DMS 273 treated with DMSO at 0.1 percent for 48 hours (cell line): ENCODE measurements at regions not wholly inside any gene's neighbourhood (a gene's known extent, or its start where the extent isn't known, plus 50 kb on each side); places are given as distances from the start of the nearest gene placed in this dataset.

Source experiments
- DNase-seq: peaks from one replicate; lab custom pipeline; 2025; lab: John Stamatoyannopoulos, UW

DNA sequence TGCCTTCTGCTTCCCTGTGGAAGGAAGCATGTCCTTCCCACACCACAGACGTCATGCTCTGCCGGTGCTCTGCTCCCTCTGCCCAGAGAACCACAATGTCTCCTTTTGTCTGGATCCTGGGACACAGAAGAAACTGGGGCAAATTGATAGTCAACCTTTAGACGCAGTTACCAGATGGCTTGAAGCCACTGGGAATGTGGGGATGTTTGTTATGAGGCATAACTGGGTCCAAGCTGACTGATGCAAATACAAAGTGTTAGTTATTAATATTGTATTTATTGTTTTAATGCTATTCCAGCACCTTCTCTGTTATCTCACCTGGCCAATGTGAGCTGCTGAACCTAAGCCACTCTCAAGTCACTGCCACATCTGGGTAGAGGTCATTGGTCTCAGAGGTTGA lies 322.2 kb downstream of the SHANK2 start:
- no peak for DNase-seq

DNA sequence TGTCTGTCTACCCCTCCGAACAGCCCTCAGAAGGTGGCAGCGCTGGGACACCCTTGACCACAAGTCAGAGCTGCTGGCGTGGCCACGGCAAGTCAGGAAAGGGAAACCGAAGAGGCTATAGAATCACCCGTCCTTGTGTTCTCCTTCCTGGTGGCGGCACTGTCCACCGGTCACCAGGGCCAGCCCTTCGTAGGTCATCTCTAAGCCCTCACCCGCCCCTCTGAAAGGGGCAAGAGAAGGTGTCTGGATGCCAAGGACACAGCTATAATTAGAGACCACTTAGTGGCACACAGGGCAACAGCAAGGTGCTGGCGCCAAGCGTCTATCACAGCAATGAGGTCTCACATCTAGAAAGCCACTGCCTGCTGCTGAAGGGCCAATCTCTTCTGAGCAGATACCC lies 320.9 kb downstream of the SHANK2 start:
- no peak for DNase-seq

DNA sequence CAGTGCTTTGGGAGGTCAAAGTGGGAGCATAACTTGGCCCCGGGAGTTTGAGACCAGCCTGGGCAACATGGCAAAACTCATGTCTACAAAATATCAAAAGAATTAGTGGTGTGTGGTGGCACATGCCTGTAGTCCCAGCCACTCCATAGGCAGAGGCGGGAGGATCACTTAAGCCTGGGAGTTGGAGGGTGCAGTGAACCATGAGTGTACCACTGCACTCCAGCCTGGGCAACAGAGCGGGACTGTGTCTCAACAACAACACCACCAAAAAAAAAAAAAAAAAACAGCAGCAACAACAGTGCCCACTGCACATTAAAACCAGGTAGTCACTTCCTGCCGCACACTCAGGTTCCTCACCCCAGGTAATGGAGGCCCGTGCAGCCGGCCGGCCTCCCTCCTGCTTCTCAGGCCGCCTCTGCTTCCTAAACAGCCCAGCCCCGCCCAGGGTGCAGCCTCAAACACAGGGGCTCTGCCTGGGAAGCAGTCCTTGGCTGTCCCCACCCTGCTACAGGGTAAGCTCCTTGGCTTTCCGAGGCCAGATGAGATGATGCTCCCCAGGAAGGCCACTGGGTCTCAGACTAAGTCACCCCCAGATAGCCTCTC lies 318.3 kb downstream of the SHANK2 start:
- DNase-seq = no peak

DNA sequence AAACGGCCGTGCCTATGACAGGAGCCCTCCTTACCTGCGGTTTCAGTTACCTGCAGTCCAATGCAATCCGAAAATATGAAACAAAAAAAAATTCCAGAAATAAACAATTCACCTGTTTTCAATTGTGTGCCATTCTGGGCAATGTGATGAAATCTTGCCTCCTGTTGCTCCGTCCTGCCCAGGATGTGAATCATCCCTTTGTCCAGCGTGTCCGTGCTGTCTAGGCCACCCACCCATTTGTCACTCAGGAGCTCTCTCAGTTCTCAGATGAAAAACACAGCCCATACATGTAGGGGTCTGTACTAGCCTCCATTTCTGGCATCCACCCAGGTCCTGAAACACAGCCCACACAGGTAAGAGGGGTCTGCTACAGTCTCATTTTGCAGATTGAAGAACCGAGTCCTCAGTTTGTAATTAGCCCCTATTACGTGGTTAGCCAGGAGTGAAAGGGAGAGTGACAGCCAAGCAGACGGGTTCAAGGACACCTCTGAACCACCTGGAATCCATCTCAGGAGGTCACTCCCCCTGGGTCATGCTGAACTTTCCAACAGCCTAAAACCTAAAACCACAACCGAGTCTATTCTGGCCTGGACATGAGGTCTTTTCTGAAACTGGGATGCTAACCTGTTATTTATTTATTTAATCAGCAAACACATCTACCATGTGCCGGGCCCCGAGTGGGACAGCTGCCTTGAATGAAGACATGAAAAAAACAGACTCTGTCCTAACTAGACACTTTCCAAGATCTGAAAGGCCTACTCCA lies 317.2 kb downstream of the SHANK2 start:
- DNase-seq = no peak

DNA sequence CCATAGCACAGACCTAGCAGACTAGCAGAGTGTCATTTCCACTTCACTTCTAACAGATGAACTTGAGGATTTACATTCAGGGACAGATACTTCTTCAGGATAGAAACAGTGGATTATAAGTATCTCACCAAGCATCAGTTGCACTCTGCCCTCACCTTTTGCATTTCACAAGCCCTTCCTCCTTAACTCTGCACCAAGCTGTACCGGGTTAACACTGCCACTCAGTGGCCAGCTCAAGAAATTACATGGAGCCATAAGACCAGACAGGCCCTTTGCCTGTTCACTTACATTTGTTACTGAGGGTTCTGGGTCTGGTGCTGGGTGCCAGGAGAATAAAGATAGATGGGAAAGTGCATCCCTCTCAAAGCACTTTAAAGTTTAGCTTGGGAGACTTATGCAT lies 309.8 kb downstream of the SHANK2 start:
- DNase-seq = no peak

DNA sequence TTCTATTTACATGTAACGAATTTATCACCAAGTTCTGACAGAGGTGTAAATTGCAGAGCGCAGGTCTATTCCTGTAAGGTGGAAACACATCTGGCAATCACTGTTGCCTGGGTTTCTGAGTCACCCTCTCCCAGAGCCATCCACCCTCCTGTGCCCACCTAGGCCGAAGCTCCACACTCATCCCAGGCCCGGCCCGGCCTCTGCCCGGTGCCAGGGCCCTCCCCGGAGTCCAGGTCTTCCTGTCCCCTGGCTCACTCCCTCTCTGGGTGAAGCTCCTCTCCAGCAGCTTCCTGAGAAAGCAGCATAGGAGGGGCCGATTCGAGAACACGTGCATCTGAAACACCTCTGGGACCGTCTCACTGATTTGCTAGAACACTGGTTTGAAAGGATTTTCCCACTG lies 308.2 kb downstream of the SHANK2 start:
- no peak for DNase-seq

DNA sequence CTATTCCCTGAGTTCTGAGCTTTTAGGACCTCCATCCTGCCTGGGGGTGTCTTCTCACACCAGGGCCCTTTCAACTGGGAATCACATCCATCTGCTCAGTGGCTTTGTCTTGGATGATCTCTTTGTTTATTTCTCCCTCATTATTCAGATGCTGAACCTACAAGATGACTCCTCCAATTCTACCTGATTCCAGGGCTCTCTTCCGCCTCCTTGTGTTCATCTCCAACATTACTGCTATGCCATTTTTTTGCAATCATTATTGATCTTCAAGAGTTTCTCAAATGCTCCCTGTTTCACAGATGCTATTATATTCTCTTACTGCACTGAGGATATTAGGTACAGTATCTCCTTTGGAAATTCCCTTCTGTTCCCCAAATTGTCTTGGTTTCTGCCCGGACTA lies 307.7 kb downstream of the SHANK2 start:
- no peak for DNase-seq

DNA sequence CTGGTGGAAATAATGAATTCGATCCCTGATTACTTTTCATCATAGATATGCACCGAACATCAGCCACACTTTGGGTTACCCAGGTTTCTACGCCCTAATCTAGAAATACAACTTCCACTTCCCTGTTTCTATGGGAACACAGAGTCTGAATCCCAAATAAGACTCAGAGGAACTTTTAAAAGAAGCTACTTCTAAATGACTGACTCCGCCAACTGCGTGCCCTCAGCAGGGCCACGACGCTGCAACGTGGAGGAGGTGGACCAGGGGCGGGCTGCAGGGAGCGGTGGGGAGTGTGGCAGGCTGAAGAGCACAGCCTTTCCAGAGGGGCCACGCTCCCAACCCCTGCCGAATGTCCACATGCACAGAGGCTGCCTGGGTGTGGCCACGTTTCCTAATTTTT lies 304.0 kb downstream of the SHANK2 start:
- no peak for DNase-seq

DNA sequence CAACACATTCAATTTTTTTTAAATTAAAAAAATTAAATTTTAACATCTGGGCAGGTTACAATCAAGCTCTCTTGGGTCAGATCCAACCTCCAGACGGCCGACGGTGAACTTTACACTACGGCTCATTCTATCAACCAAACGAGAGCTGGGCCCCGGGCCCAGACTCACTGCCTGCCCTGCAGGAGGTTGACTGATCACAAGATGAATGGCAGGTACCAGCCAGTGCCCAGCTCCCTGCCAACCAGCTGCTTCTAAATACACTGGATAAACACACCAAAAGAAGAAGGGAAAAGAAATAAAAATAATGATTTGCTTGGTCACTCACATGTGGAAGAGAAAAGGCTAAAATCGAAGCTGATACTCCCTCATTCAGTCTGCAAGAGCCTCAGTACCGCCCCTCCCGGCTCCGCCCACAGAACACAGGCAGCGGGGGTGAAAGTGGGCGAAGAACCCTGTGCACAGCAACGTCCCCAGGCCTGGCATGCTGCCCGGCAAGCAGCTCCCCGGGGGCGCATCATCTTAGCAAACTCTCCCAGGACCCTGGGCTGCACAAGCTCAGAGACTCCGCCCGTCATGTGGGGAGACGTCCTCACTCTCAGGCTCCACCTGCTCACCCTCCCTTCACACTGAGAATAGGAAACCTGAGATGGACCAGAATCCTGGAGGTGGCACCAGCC lies 303.4 kb downstream of the SHANK2 start:
- no peak for DNase-seq

DNA sequence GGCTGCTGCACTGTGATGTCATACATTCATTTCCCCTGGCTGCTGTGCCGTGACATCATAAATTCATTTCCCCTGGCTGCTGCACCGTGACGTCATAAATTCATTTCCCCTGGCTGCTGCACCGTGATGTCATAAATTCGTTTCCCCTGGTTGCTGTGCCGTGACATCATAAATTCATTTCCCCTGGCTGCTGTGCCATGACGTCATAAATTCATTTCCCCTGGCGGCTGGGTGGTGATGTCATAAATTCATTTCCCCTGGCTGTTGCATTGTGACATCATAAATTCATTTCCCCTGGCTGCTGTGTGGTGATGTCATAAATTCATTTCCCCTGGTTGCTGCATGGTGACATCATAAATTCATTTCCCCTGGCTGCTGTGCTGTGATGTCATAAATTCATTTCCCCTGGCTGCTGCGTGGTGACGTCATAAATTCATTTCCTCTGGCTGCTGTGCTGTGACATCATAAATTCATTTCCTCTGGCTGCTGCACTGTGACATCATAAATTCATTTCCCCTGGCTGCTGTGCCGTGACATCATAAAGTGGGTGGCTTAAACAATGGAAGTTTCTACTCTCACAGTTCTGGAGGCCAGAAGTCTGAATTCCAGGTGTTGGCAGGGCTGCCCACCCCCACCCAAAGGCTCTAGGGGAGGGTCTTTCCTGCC lies 301.1 kb downstream of the SHANK2 start:
- no peak for DNase-seq

DNA sequence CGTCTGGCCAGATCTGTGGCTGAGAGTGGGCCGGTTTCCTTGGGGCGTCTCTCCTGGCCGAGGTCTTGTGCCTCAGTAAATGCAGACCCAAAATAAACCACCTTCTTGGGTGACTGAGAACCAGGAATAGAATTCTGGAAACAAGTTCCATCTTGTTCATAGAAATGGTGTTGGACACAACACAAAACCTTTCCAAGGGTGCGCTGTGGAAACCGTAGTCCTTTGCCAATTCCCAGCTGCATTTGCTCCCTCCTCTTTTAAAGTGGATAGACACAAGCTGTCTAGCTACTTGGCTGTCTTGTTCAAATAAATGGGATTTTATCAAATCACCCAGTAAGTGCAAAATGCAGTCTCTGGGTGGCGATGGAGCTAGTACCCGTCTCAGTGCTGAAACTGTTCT lies 300.2 kb downstream of the SHANK2 start:
- no peak for DNase-seq

DNA sequence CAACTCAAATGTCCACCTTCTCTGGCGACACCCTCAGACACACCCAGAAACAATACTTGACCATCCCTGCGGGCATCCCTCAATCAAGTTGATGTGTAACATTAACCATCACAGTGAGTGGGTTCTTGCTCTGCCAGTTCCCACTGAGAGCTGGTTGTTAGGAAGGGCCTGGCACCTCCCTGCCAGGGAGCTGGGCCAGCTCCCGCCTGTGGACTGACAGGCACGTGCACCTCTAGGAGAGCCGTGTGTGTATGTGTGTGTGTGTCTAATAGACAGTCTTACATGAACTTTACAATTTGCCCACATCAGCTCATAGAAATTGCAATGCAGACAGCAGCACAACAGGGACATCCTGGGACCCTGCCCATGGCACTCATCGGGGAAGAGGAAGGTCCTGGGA lies 298.7 kb downstream of the SHANK2 start:
- DNase-seq = no peak

DNA sequence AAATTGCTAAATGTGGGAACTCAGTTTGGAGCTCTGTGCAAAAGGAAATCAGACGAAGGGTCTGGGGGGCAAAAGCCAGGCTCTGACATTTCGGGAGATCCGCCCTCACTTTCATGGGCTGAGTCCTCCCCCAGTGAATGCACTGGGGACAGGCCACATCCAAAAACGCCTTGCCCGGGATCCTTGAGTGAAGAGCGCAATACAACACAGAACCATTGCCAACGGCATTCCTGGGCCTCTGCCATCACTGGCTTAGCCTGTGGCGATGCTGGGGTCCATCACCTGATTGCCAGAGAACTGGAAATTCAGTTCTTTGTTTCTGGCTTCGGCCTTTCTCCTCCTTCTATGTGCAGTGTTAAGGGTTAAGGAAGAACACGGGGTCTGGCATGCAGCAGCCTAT lies 297.9 kb downstream of the SHANK2 start:
- no peak for DNase-seq
